IMR-90 (cell line): ENCODE measurements at regions not wholly inside any gene's neighbourhood (a gene's known extent, or its start where the extent isn't known, plus 50 kb on each side); places are given as distances from the start of the nearest gene placed in this dataset.

Experiments used
- ATAC-seq: fragments of 200-7000 bp; cut with Tn5 transposase; 2 replicates; pipeline ENCODE4 v1.9.1; 2020; ENCODE audit warnings: low read depth, mild to moderate bottlenecking, moderate library complexity
- BruUV-seq: library from RNA; stranded (reverse); fragments of 400-500 nt; replicated peaks from 2 replicates; lab custom pipeline; 2021; lab: Mats Ljungman, UMichigan
- CTCF ChIA-PET: fragments of 300-600 bp; formaldehyde crosslinking; extraction: SDS; loops from one replicate; lab custom pipeline; 2021; ENCODE audit warnings: antibody characterized with exemption; lab: Yijun Ruan, JAX
- POLR2A ChIA-PET: fragments of 300-600 bp; sonication (Branson Sonifier 250); formaldehyde crosslinking; loops from one replicate; lab custom pipeline; 2022; ENCODE audit warnings: antibody characterized with exemption; ENCODE audit not compliant: unreplicated experiment; lab: Charles Lee
- DNase-seq: peaks from one replicate; pipeline ENCODE4 v3.0.0; 2013
- H2AFZ ChIP-seq: replicated peaks from 2 replicates; pipeline ENCODE3; 2013; ENCODE audit warnings: low read length, mild to moderate bottlenecking; ENCODE audit not compliant: poor library complexity
- H2AK5ac ChIP-seq: 2 replicates; pipeline ENCODE4 v1.6.1; 2013; ENCODE audit warnings: low read depth, low read length, inconsistent platforms
- H2AK9ac ChIP-seq: replicated peaks from 2 replicates; pipeline ENCODE3; 2013; ENCODE audit warnings: mild to moderate bottlenecking, low read depth, low read length, moderate library complexity; ENCODE audit not compliant: poor library complexity
- H2BK120ac ChIP-seq: 2 replicates; pipeline ENCODE4 v1.6.1; 2013; ENCODE audit warnings: low read depth, low read length, inconsistent platforms
- H2BK15ac ChIP-seq: 3 replicates; pipeline ENCODE4 v1.6.1; 2013; ENCODE audit warnings: low read depth, low read length, inconsistent platforms
- H2BK20ac ChIP-seq: 2 replicates; pipeline ENCODE4 v1.6.1; 2013; ENCODE audit warnings: low read depth, mild to moderate bottlenecking, inconsistent platforms, low read length, moderate library complexity
- H2BK5ac ChIP-seq: 2 replicates; pipeline ENCODE4 v1.6.1; 2013; ENCODE audit warnings: mild to moderate bottlenecking, low read depth, low read length, inconsistent platforms; ENCODE audit not compliant: poor library complexity, severe bottlenecking
- H3K14ac ChIP-seq: replicated peaks from 2 replicates; pipeline ENCODE4 v1.6.1; 2013; ENCODE audit warnings: low read depth, low read length, inconsistent platforms
- H3K18ac ChIP-seq: 2 replicates; pipeline ENCODE4 v1.6.1; 2013; ENCODE audit warnings: low read depth, low read length, control low read depth
- H3K23ac ChIP-seq: 2 replicates; pipeline ENCODE4 v1.6.1; 2013; ENCODE audit warnings: low read depth, low read length, inconsistent platforms
- H3K27ac ChIP-seq: 2 replicates; pipeline ENCODE4 v1.5.1; 2013; ENCODE audit warnings: mild to moderate bottlenecking, control low read depth, low read length; ENCODE audit not compliant: insufficient read depth
- H3K27me3 ChIP-seq: 2 replicates; pipeline ENCODE4 v1.6.1; 2013; ENCODE audit warnings: low read length; ENCODE audit not compliant: control insufficient read depth, insufficient read depth
- H3K36me3 ChIP-seq: 2 replicates; pipeline ENCODE4 v1.6.1; 2013; ENCODE audit warnings: low read length, mixed read lengths; ENCODE audit not compliant: control insufficient read depth, insufficient read depth
- H3K4ac ChIP-seq: 2 replicates; pipeline ENCODE4 v1.6.1; 2013; ENCODE audit warnings: low read depth, low read length, inconsistent platforms
- H3K4me1 ChIP-seq: 2 replicates; pipeline ENCODE4 v1.6.1; 2013; ENCODE audit warnings: low read length, mixed read lengths; ENCODE audit not compliant: control insufficient read depth, insufficient read depth
- H3K4me2 ChIP-seq: 2 replicates; pipeline ENCODE4 v1.6.1; 2013; ENCODE audit warnings: low read depth, mild to moderate bottlenecking, control low read depth, low read length, moderate library complexity
- H3K4me3 ChIP-seq: 2 replicates; pipeline ENCODE4 v1.5.1; 2013; ENCODE audit warnings: low read depth, mild to moderate bottlenecking, control low read depth, low read length, moderate library complexity; ENCODE audit not compliant: insufficient read depth
- H3K56ac ChIP-seq: 2 replicates; pipeline ENCODE4 v1.6.1; 2013; ENCODE audit warnings: low read length, inconsistent platforms; ENCODE audit not compliant: insufficient read depth; ENCODE audit errors: extremely low read depth
- H3K79me1 ChIP-seq, 2 experiments: 2 replicates each; pipeline ENCODE4 v1.6.1; 2013; ENCODE audit warnings: low read length in 2 of 2, inconsistent platforms in 1 of 2, low read depth in 1 of 2
- H3K9ac ChIP-seq: 2 replicates; pipeline ENCODE4 v1.6.1; 2013; ENCODE audit warnings: low read depth, low read length, control low read depth
- H3K9me1 ChIP-seq: 2 replicates; pipeline ENCODE4 v1.6.1; 2013; ENCODE audit warnings: low read length, inconsistent platforms; ENCODE audit not compliant: insufficient read depth
- H3K9me3 ChIP-seq: 2 replicates; pipeline ENCODE4 v1.6.1; 2013; ENCODE audit warnings: low read length; ENCODE audit not compliant: control insufficient read depth, insufficient read depth
- H4K20me1 ChIP-seq: 2 replicates; pipeline ENCODE4 v1.6.1; 2013; ENCODE audit warnings: low read length, inconsistent platforms; ENCODE audit not compliant: insufficient read depth
- H4K5ac ChIP-seq: 2 replicates; pipeline ENCODE4 v1.6.1; 2013; ENCODE audit warnings: mild to moderate bottlenecking, low read depth, low read length, control low read depth
- H4K8ac ChIP-seq, 2 experiments: 2 replicates each; pipeline ENCODE4 v1.6.1; 2013; ENCODE audit warnings: low read depth in 2 of 2, low read length in 2 of 2, control low read depth in 1 of 2, inconsistent platforms in 1 of 2
- H4K91ac ChIP-seq: 2 replicates; pipeline ENCODE4 v1.6.1; 2013; ENCODE audit warnings: low read depth, low read length, inconsistent platforms; ENCODE audit not compliant: insufficient read depth
- BHLHE40 ChIP-seq: fragments of 150-350 bp; IDR thresholded peaks from 2 replicates; pipeline ENCODE4 v1.6.1; 2016; ENCODE audit warnings: mild to moderate bottlenecking, low read depth, low read length
- CEBPB ChIP-seq: IDR thresholded peaks from 2 replicates; pipeline ENCODE4 v1.6.1; 2012; ENCODE audit warnings: low read depth, low read length, improper control_type of control experiment
- CHD1 ChIP-seq: IDR thresholded peaks from 2 replicates; pipeline ENCODE4 v1.6.1; 2012; ENCODE audit warnings: low read depth, low read length, improper control_type of control experiment
- FOS ChIP-seq: fragments of 150-350 bp; IDR thresholded peaks from 2 replicates; pipeline ENCODE4 v1.6.1; 2016; ENCODE audit warnings: low read depth, low read length
- MAFK ChIP-seq: IDR thresholded peaks from 2 replicates; pipeline ENCODE4 v1.6.1; 2012; ENCODE audit warnings: low read depth, low read length, improper control_type of control experiment
- MAZ ChIP-seq: IDR thresholded peaks from 2 replicates; pipeline ENCODE4 v1.6.1; 2012; ENCODE audit warnings: low read depth, mild to moderate bottlenecking, low read length, improper control_type of control experiment, moderate library complexity, borderline replicate concordance
- MXI1 ChIP-seq: IDR thresholded peaks from 2 replicates; pipeline ENCODE4 v1.6.1; 2012; ENCODE audit warnings: low read depth, mild to moderate bottlenecking, low read length, moderate library complexity, borderline replicate concordance
- POLR2A ChIP-seq: IDR thresholded peaks from 2 replicates; pipeline ENCODE4 v1.6.1; 2012; ENCODE audit warnings: mild to moderate bottlenecking, low read depth, low read length
- RAD21 ChIP-seq: IDR thresholded peaks from 2 replicates; pipeline ENCODE4 v1.6.1; 2012; ENCODE audit warnings: low read length, improper control_type of control experiment
- SMC3 ChIP-seq: fragments of 150-350 bp; IDR thresholded peaks from 2 replicates; pipeline ENCODE4 v1.6.1; 2016; ENCODE audit warnings: low read depth, mild to moderate bottlenecking, antibody characterized with exemption, low read length, moderate library complexity
- WGBS, 2 experiments: methylation state at CpG; one replicate each; pipeline versions ENCODE4 v1.1.5 to v1.1.7; 2013; ENCODE audit warnings: missing lambda C conversion rate in 2 of 2; ENCODE audit not compliant: insufficient read length in 1 of 2; ENCODE audit errors: extremely low coverage in 2 of 2; 5-methylcytosine and 5-hydroxymethylcytosine counted together
- dilution Hi-C: fragments of 300-500 bp; cut with HindIII; formaldehyde crosslinking; loops from one replicate; pipeline ENCODE4 v1.14.3; 2018; ENCODE audit warnings: low sequenced_read_pairs; ENCODE audit not compliant: unreplicated experiment
- in situ Hi-C: fragments of 300-500 bp; cut with MboI; formaldehyde crosslinking; loops from 3 replicates; pipeline ENCODE4 v1.14.3; 2019; ENCODE audit warnings: low sequenced_read_pairs, inconsistent platforms, mixed read lengths
- intact Hi-C: fragments of 100-400 bp; cut with micrococcal nuclease; formaldehyde crosslinking; loops from 2 replicates; pipeline ENCODE4 v1.10.0; 2022
- TF ChIP-seq, protein P1 (sequence below): fragments of 150-350 bp; IDR thresholded peaks from 2 replicates; pipeline ENCODE4 v1.6.1; 2016; ENCODE audit warnings: low read depth, mild to moderate bottlenecking, low read length, moderate library complexity, borderline replicate concordance

GRCh38 chr2:126770466-126770865, 114.5 kb downstream of the GYPC start:
- no peak for ATAC-seq
- Histone ChIP-seq H2BK5ac (no peak overlapping the region), H3K79me1 (no peaks in the 10 kb centered on the region), H3K27me3 (peaks cover 8% of the 10 kb centered on the region; the same call in 1 of the 2 replicates), H2AK9ac (no peak overlapping the region), H2AK5ac (no peak overlapping the region), H3K18ac (no peak overlapping the region), H3K56ac (no peak overlapping the region), H3K9me1 (no peaks in the 10 kb centered on the region), H3K14ac (no peak overlapping the region), H2AFZ (no peak overlapping the region), H4K20me1 (no peaks in the 10 kb centered on the region), H3K9me3 (no peaks in the 10 kb centered on the region), H3K36me3 (no peaks in the 10 kb centered on the region), H2BK120ac (no peak overlapping the region), H3K4me1 (no peaks in the 10 kb centered on the region), H4K5ac (no peak overlapping the region), H4K8ac (no peak overlapping the region), H3K4me3 (no peak overlapping the region), H3K23ac (no peak overlapping the region), H3K9ac (no peak overlapping the region), H4K91ac (no peak overlapping the region), H2BK20ac (no peak overlapping the region), H3K4me2 (no peak overlapping the region), H3K4ac (no peak overlapping the region), H2BK15ac (no peak overlapping the region), H3K27ac (no peak overlapping the region)
- in situ Hi-C loops (no loop called here), intact Hi-C loops (loop anchor here (10.0 kb wide), 2 partner anchors 526 to 1956 kb away; no protein-coding TSS in a partner anchor), dilution Hi-C loops (no loop called here)
- ChIA-PET POLR2A (no interaction called here), CTCF (no interaction called here)
- WGBS, 2 experiments = no CpG with 5 or more reads among the region's 2 CpGs
- no peak for DNase-seq
- TF ChIP-seq BHLHE40 (no peak), CHD1 (no peak), SMC3 (no peak), POLR2A (no peak), FOS (no peak), CEBPB (no peak), MAZ (no peak), RAD21 (no peak), MXI1 (no peak), MAFK (no peak)
- TF ChIP-seq, protein P1, sequence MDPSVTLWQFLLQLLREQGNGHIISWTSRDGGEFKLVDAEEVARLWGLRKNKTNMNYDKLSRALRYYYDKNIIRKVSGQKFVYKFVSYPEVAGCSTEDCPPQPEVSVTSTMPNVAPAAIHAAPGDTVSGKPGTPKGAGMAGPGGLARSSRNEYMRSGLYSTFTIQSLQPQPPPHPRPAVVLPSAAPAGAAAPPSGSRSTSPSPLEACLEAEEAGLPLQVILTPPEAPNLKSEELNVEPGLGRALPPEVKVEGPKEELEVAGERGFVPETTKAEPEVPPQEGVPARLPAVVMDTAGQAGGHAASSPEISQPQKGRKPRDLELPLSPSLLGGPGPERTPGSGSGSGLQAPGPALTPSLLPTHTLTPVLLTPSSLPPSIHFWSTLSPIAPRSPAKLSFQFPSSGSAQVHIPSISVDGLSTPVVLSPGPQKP = no peak
- no TSS peak for BruUV-seq
